OCI-LY3 (cell line): ENCODE measurements at regions not wholly inside any gene's neighbourhood (a gene's known extent, or its start where the extent isn't known, plus 50 kb on each side); places are given as distances from the start of the nearest gene placed in this dataset.

Experiments used
- EZH2phosphoT487 ChIP-seq: fragments of 200-600 bp; shearing (Covaris generic); IDR thresholded peaks from 2 replicates; pipeline ENCODE4 v1.6.1; 2018; ENCODE audit warnings: antibody characterized with exemption, mixed run types, low read depth
- TF ChIP-seq, protein P1 (sequence below): fragments of 200-600, 300-600 bp; sonication (generic); IDR thresholded peaks from 2 replicates; pipeline ENCODE4 v1.5.1; 2014; ENCODE audit warnings: antibody characterized with exemption, low read length, low read depth

DNA sequence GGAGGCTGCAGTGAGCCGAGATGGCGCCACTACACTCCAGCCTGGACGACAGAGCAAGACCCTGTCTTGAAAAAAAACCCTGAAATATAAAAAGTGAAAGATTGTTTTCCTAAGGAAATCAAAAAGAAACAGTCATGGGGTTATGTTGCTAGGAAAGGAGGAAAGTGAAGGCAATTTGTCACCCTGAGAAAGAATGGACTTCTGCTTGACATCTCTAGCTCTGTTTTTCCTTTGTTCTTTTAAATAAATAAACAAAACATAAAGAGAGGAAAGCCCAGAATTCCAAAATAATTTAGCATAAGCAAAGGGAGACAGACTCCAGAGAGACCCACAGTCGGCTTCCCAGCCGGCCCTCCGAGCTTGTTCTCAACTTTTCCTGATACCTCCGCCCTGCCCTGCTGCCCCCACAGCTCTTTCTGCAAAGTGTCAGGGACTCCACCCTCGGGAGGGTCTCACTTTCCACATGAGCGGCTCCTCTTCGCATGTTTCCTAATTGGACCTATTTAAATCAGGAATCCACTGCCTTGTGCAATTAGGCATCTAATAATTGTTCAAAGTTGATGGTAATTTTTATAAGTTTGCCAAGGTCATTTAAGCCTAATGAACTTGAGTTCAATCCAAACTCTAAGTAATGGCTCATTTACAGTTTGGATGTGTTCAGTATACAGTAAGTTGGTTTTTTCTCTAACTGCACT lies 49.8 kb upstream of the COPS8 start:
- TF ChIP-seq, protein P1, sequence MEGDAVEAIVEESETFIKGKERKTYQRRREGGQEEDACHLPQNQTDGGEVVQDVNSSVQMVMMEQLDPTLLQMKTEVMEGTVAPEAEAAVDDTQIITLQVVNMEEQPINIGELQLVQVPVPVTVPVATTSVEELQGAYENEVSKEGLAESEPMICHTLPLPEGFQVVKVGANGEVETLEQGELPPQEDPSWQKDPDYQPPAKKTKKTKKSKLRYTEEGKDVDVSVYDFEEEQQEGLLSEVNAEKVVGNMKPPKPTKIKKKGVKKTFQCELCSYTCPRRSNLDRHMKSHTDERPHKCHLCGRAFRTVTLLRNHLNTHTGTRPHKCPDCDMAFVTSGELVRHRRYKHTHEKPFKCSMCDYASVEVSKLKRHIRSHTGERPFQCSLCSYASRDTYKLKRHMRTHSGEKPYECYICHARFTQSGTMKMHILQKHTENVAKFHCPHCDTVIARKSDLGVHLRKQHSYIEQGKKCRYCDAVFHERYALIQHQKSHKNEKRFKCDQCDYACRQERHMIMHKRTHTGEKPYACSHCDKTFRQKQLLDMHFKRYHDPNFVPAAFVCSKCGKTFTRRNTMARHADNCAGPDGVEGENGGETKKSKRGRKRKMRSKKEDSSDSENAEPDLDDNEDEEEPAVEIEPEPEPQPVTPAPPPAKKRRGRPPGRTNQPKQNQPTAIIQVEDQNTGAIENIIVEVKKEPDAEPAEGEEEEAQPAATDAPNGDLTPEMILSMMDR = no peak
- TF ChIP-seq EZH2phosphoT487 = no peak
